ENCODE measurements at regions not wholly inside any gene's neighbourhood (a gene's known extent, or its start where the extent isn't known, plus 50 kb on each side); places are given as distances from the start of the nearest gene placed in this dataset.

GRCh38 chr3:177414093-177414492 is 216.8 kb upstream of the TBL1XR1 start:
- H4K20me1 ChIP-seq (ENCODE audit: control insufficient read depth, insufficient read depth, low read length, poor library complexity, severe bottlenecking) = no peaks in the 10 kb centered on the region
- no peaks in the 10 kb centered on the region for H3K36me3 ChIP-seq (replicated peaks in 1 of 2; ENCODE audit: control extremely low read depth in 1 of 2, control insufficient read depth in 1 of 2, extremely low read depth in 1 of 2, insufficient read depth in 2 of 2, low read length in 1 of 2)
- peaks cover 11% of the 10 kb centered on the region for H3K4me1 Mint-ChIP-seq
- H3K9me3 ChIP-seq (ENCODE audit: control extremely low read depth in 1 of 3, control insufficient read depth in 2 of 3, insufficient read depth in 1 of 3, low read length in 2 of 3) = peaks cover 0 to 5% (median 0%) of the 10 kb centered on the region in 3 donors
- no peak overlapping the region for H3K9ac ChIP-seq (ENCODE audit: low read length)
- H3K4me3 ChIP-seq (ENCODE audit: control extremely low read depth in 1 of 5, extremely low read depth in 1 of 5, insufficient read depth in 1 of 5, low read depth in 2 of 5, low read length in 4 of 5) = no peak overlapping the region
- H3K27ac ChIP-seq (ENCODE audit: low read length in 2 of 2) = no peak overlapping the region
- 100% methylated on average over 1 of the region's 6 CpGs for WGBS (ENCODE audit: insufficient coverage)
- no peaks in the 10 kb centered on the region for H3K27me3 ChIP-seq (replicated peaks in 1 of 4; ENCODE audit: control extremely low read depth in 1 of 4, control insufficient read depth in 3 of 4, insufficient read depth in 4 of 4, low read length in 3 of 4)
- no peak overlapping the region for H3K4me2 ChIP-seq (replicated peaks; ENCODE audit: low read depth, low read length, poor library complexity, severe bottlenecking)
- H3K4me1 ChIP-seq (ENCODE audit: control insufficient read depth in 2 of 2, insufficient read depth in 2 of 2, low read length in 2 of 2) = peaks cover 4 to 10% of the 10 kb centered on the region in 2 donors
- no peak overlapping the region for H2AFZ ChIP-seq (ENCODE audit: insufficient read depth, low read depth, low read length, poor library complexity, severe bottlenecking)
- H3K27ac Mint-ChIP-seq = no peak overlapping the region
- no peak overlapping the region for H3K4me3 Mint-ChIP-seq
- ChIA-PET POLR2A (no interaction called here), CTCF (interaction anchor here (0.5 kb wide), 1 partner anchor 54 kb away, joined by 3 read pairs; no protein-coding TSS in a partner anchor)
- no peaks in the 10 kb centered on the region for H3K79me2 ChIP-seq (ENCODE audit: control insufficient read depth, insufficient read depth, low read length)
- H3K27me3 Mint-ChIP-seq = no peaks in the 10 kb centered on the region
- DNase-seq (no peak), ATAC-seq (ENCODE audit: low read depth) (no peak)
- intact Hi-C loops (cut with micrococcal nuclease) = no loop called here
- no peaks in the 10 kb centered on the region for H3K9me3 Mint-ChIP-seq (ENCODE audit: insufficient read depth)
- TF ChIP-seq EZH2 (IDR thresholded peaks at IDR 0.05; ENCODE audit: borderline replicate concordance, insufficient read depth, low read depth, low read length, poor library complexity, severe bottlenecking) = no peak
- no peak for TF ChIP-seq CTCF (IDR thresholded peaks at IDR 0.05)

GRCh38 chr3:177418787-177419186 is 221.5 kb upstream of the TBL1XR1 start:
- Mint-ChIP-seq H3K27me3 (no peaks in the 10 kb centered on the region), H3K27ac (no peak overlapping the region), H3K9me3 (ENCODE audit: insufficient read depth) (no peaks in the 10 kb centered on the region), H3K4me1 (peaks cover 3% of the 10 kb centered on the region), H3K4me3 (no peak overlapping the region)
- H3K9me3 ChIP-seq (ENCODE audit: control extremely low read depth in 1 of 3, control insufficient read depth in 2 of 3, insufficient read depth in 1 of 3, low read length in 2 of 3) = no peaks in the 10 kb centered on the region
- TF ChIP-seq EZH2 (IDR thresholded peaks at IDR 0.05; ENCODE audit: borderline replicate concordance, insufficient read depth, low read depth, low read length, poor library complexity, severe bottlenecking) = no peak
- no peak for TF ChIP-seq CTCF (IDR thresholded peaks at IDR 0.05)
- no peak for DNase-seq
- no peaks in the 10 kb centered on the region for H3K36me3 ChIP-seq (replicated peaks in 1 of 2; ENCODE audit: control extremely low read depth in 1 of 2, control insufficient read depth in 1 of 2, extremely low read depth in 1 of 2, insufficient read depth in 2 of 2, low read length in 1 of 2)
- intact Hi-C loops (cut with micrococcal nuclease) = no loop called here
- H3K27me3 ChIP-seq (replicated peaks in 1 of 4; ENCODE audit: control extremely low read depth in 1 of 4, control insufficient read depth in 3 of 4, insufficient read depth in 4 of 4, low read length in 3 of 4) = no peaks in the 10 kb centered on the region
- no peaks in the 10 kb centered on the region for H3K79me2 ChIP-seq (ENCODE audit: control insufficient read depth, insufficient read depth, low read length)
- CTCF ChIA-PET = no interaction called here
- peaks cover 0 to 3% of the 10 kb centered on the region in 2 donors for H3K4me1 ChIP-seq (ENCODE audit: control insufficient read depth in 2 of 2, insufficient read depth in 2 of 2, low read length in 2 of 2)
- no peak overlapping the region for H3K27ac ChIP-seq (ENCODE audit: low read length in 2 of 2)
- no peaks in the 10 kb centered on the region for H4K20me1 ChIP-seq (ENCODE audit: control insufficient read depth, insufficient read depth, low read length, poor library complexity, severe bottlenecking)
- no peak overlapping the region for H3K4me3 ChIP-seq (ENCODE audit: control extremely low read depth in 1 of 5, extremely low read depth in 1 of 5, insufficient read depth in 1 of 5, low read depth in 2 of 5, low read length in 4 of 5)
- H3K9ac ChIP-seq (ENCODE audit: low read length) = no peak overlapping the region
- no peak overlapping the region for H2AFZ ChIP-seq (ENCODE audit: insufficient read depth, low read depth, low read length, poor library complexity, severe bottlenecking)
- WGBS (ENCODE audit: insufficient coverage) = no CpG with 5 or more reads among the region's 1 CpG
- no peak for ATAC-seq (ENCODE audit: low read depth)
- H3K4me2 ChIP-seq (replicated peaks; ENCODE audit: low read depth, low read length, poor library complexity, severe bottlenecking) = no peak overlapping the region
- POLR2A ChIA-PET = no interaction called here
